ENCODE measurements at regions not wholly inside any gene's neighbourhood (a gene's known extent, or its start where the extent isn't known, plus 50 kb on each side); places are given as distances from the start of the nearest gene placed in this dataset.

DNA sequence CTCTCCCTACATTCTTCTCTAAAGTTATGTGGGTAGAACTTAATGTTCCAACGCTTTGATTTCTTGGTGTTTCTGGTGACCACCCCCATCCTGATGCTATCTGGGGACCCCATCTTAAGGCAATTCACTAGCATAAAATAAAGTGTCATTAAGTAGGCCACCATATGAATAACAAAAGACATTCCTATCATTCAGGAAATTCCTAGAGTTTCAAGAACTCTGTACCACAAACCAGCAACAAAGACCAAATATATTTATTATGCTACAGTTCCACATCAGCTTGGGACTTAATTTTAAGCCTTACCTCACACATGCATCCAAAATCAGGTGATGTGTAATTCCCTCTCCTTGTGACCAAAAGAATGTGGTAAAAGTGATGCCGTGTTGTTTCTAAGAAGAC is 254.6 kb upstream of the LRRC4C start:
- H3K4me3 Mint-ChIP-seq = no peak overlapping the region
- H3K4me1 Mint-ChIP-seq = no peaks in the 10 kb centered on the region
- H3K27me3 ChIP-seq (ENCODE audit: control insufficient read depth in 2 of 2, insufficient read depth in 2 of 2, low read length in 2 of 2) = no peaks in the 10 kb centered on the region
- H3K27me3 Mint-ChIP-seq (ENCODE audit: low read depth in 3 of 3) = peaks cover 0 to 2% (median 1%) of the 10 kb centered on the region in 3 donors
- 100% methylated on average over 1 of the region's 2 CpGs for WGBS (ENCODE audit: insufficient coverage)
- no peaks in the 10 kb centered on the region for H3K36me3 ChIP-seq (replicated peaks in 1 of 2; ENCODE audit: control insufficient read depth in 1 of 2, insufficient read depth in 2 of 2, low read length in 2 of 2)
- H2AFZ ChIP-seq (ENCODE audit: insufficient read depth, low read depth, low read length, poor library complexity, severe bottlenecking) = no peak overlapping the region
- H3K9me3 Mint-ChIP-seq = peaks cover 0 to 10% (median 5%) of the 10 kb centered on the region in 7 donors
- no peaks in the 10 kb centered on the region for H3K36me3 Mint-ChIP-seq
- no peaks in the 10 kb centered on the region for H3K4me1 ChIP-seq (ENCODE audit: control insufficient read depth in 1 of 2, insufficient read depth in 2 of 2, low read length in 2 of 2)
- H3K9ac ChIP-seq (ENCODE audit: insufficient read depth, low read length, poor library complexity, severe bottlenecking) = no peak overlapping the region
- H4K20me1 ChIP-seq (ENCODE audit: insufficient read depth, low read length) = no peaks in the 10 kb centered on the region
- no peak for DNase-seq
- no peaks in the 10 kb centered on the region for H3K79me2 ChIP-seq (ENCODE audit: insufficient read depth, low read length)
- intact Hi-C loops (cut with micrococcal nuclease) = no loop called here
- no peak overlapping the region for H3K27ac Mint-ChIP-seq
- peaks cover 12 to 15% of the 10 kb centered on the region in 2 donors for H3K9me3 ChIP-seq (replicated peaks in 1 of 2; ENCODE audit: control insufficient read depth in 1 of 2, insufficient read depth in 1 of 2, low read length in 2 of 2)
- no peak overlapping the region for H3K4me2 ChIP-seq (replicated peaks; ENCODE audit: extremely low read depth, low read length, poor library complexity, severe bottlenecking)
- no peak overlapping the region for H3K27ac ChIP-seq (ENCODE audit: low read depth in 1 of 2, low read length in 2 of 2)
- TF ChIP-seq, protein P1, sequence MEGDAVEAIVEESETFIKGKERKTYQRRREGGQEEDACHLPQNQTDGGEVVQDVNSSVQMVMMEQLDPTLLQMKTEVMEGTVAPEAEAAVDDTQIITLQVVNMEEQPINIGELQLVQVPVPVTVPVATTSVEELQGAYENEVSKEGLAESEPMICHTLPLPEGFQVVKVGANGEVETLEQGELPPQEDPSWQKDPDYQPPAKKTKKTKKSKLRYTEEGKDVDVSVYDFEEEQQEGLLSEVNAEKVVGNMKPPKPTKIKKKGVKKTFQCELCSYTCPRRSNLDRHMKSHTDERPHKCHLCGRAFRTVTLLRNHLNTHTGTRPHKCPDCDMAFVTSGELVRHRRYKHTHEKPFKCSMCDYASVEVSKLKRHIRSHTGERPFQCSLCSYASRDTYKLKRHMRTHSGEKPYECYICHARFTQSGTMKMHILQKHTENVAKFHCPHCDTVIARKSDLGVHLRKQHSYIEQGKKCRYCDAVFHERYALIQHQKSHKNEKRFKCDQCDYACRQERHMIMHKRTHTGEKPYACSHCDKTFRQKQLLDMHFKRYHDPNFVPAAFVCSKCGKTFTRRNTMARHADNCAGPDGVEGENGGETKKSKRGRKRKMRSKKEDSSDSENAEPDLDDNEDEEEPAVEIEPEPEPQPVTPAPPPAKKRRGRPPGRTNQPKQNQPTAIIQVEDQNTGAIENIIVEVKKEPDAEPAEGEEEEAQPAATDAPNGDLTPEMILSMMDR (IDR thresholded peaks at IDR 0.05) = no peak
- H3K4me3 ChIP-seq (replicated peaks in 1 of 3; ENCODE audit: low read depth in 2 of 3, low read length in 3 of 3) = no peak overlapping the region

DNA sequence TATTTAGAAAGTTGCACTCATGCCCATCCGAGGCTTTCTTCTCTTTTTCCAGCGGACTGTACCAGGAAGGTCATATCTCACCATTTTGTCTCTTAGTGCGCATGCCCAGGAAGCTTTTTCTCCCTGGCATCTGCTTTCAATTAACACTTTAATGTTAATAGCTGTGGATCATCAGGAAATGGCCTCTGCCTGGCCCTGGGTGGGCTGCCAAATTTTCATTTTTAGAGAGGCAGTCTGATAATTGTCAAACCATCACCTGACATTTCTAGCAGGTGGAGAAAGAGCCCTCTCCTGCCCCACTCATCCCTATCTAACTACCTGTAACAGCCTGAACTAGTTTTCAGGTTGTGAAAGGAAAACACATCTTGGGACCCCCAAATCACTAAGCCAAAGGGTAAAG is 257.4 kb upstream of the LRRC4C start:
- peaks cover 0 to 16% (median 5%) of the 10 kb centered on the region in 7 donors for H3K9me3 Mint-ChIP-seq
- Histone ChIP-seq H3K27ac (ENCODE audit: low read depth in 1 of 2, low read length in 2 of 2) (no peak overlapping the region), H3K4me3 (replicated peaks in 1 of 3; ENCODE audit: low read depth in 2 of 3, low read length in 3 of 3) (no peak overlapping the region), H4K20me1 (ENCODE audit: insufficient read depth, low read length) (no peaks in the 10 kb centered on the region), H3K79me2 (ENCODE audit: insufficient read depth, low read length) (no peaks in the 10 kb centered on the region), H3K36me3 (replicated peaks in 1 of 2; ENCODE audit: control insufficient read depth in 1 of 2, insufficient read depth in 2 of 2, low read length in 2 of 2) (no peaks in the 10 kb centered on the region), H3K4me1 (ENCODE audit: control insufficient read depth in 1 of 2, insufficient read depth in 2 of 2, low read length in 2 of 2) (no peaks in the 10 kb centered on the region), H3K9ac (ENCODE audit: insufficient read depth, low read length, poor library complexity, severe bottlenecking) (no peak overlapping the region), H2AFZ (ENCODE audit: insufficient read depth, low read depth, low read length, poor library complexity, severe bottlenecking) (no peak overlapping the region), H3K9me3 (replicated peaks in 1 of 2; ENCODE audit: control insufficient read depth in 1 of 2, insufficient read depth in 1 of 2, low read length in 2 of 2) (peaks cover 12 to 15% of the 10 kb centered on the region in 2 donors), H3K27me3 (ENCODE audit: control insufficient read depth in 2 of 2, insufficient read depth in 2 of 2, low read length in 2 of 2) (no peaks in the 10 kb centered on the region), H3K4me2 (replicated peaks; ENCODE audit: extremely low read depth, low read length, poor library complexity, severe bottlenecking) (no peak overlapping the region)
- no peak for DNase-seq
- H3K4me3 Mint-ChIP-seq = no peak overlapping the region
- H3K36me3 Mint-ChIP-seq = no peaks in the 10 kb centered on the region
- intact Hi-C loops (cut with micrococcal nuclease) = no loop called here
- H3K4me1 Mint-ChIP-seq = no peaks in the 10 kb centered on the region
- TF ChIP-seq, protein P1 (IDR thresholded peaks at IDR 0.05) = no peak
- 100% methylated on average over 1 of the region's 3 CpGs for WGBS (ENCODE audit: insufficient coverage)
- H3K27ac Mint-ChIP-seq = no peak overlapping the region
- H3K27me3 Mint-ChIP-seq (ENCODE audit: low read depth in 3 of 3) = no peaks in the 10 kb centered on the region
